Liver (tissue), 3 donors: ENCODE measurements at regions not wholly inside any gene's neighbourhood (a gene's known extent, or its start where the extent isn't known, plus 50 kb on each side); places are given as distances from the start of the nearest gene placed in this dataset.

ENCODE experiments used
- HNF4G ChIP-seq: IDR thresholded peaks from 2 replicates; pipeline ENCODE4 v1.6.1; 2016; ENCODE audit warnings: antibody characterized with exemption
- JUND ChIP-seq, 2 donors: IDR thresholded peaks; 2 replicates each; pipeline ENCODE4 v1.6.1; 2016; ENCODE audit warnings: antibody characterized with exemption in 2 of 2
- RAD21 ChIP-seq, 2 donors: IDR thresholded peaks; 2 replicates each; pipeline ENCODE4 v1.6.1; 2016; ENCODE audit warnings: antibody characterized with exemption in 2 of 2, mild to moderate bottlenecking in 2 of 2
- RXRA ChIP-seq, 2 donors: IDR thresholded peaks; 2 replicates each; pipeline ENCODE4 v1.6.1; 2017 to 2018; ENCODE audit warnings: antibody characterized with exemption in 2 of 2, mild to moderate bottlenecking in 1 of 2
- SP1 ChIP-seq: IDR thresholded peaks from 2 replicates; pipeline ENCODE4 v1.6.1; 2018; ENCODE audit warnings: antibody characterized with exemption, mild to moderate bottlenecking
- TAF1 ChIP-seq: conservative IDR thresholded peaks from 2 replicates; pipeline ENCODE4 v1.6.1; 2016; ENCODE audit warnings: antibody characterized with exemption, mild to moderate bottlenecking
- YY1 ChIP-seq: IDR thresholded peaks from 2 replicates; pipeline ENCODE4 v1.6.1; 2016; ENCODE audit warnings: antibody characterized with exemption, mild to moderate bottlenecking
- ZBTB33 ChIP-seq: IDR thresholded peaks from 2 replicates; pipeline ENCODE4 v1.6.1; 2016; ENCODE audit warnings: antibody characterized with exemption
- TF ChIP-seq, protein P1 (sequence below): fragments of 150-350 bp; IDR thresholded peaks from 2 replicates; pipeline ENCODE4 v1.5.1; 2017; ENCODE audit warnings: improper control_type of control experiment, low read depth, low read length; ENCODE audit not compliant: missing input control
- TF ChIP-seq, protein P2 (sequence below): IDR thresholded peaks from 2 replicates; pipeline ENCODE4 v1.6.1; 2016; ENCODE audit warnings: antibody characterized with exemption
- donor health status: healthy.
- donor health status: healthy.

- TF ChIP-seq, protein P1, sequence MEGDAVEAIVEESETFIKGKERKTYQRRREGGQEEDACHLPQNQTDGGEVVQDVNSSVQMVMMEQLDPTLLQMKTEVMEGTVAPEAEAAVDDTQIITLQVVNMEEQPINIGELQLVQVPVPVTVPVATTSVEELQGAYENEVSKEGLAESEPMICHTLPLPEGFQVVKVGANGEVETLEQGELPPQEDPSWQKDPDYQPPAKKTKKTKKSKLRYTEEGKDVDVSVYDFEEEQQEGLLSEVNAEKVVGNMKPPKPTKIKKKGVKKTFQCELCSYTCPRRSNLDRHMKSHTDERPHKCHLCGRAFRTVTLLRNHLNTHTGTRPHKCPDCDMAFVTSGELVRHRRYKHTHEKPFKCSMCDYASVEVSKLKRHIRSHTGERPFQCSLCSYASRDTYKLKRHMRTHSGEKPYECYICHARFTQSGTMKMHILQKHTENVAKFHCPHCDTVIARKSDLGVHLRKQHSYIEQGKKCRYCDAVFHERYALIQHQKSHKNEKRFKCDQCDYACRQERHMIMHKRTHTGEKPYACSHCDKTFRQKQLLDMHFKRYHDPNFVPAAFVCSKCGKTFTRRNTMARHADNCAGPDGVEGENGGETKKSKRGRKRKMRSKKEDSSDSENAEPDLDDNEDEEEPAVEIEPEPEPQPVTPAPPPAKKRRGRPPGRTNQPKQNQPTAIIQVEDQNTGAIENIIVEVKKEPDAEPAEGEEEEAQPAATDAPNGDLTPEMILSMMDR, result no peak
- TF ChIP-seq TAF1 (no peak), RAD21 (IDR thresholded peaks at IDR 0.05) (no peak), JUND (IDR thresholded peaks at IDR 0.05) (no peak), RXRA (IDR thresholded peaks at IDR 0.05) (no peak), SP1 (no peak), YY1 (no peak), ZBTB33 (no peak), HNF4G (no peak)
- TF ChIP-seq, protein P2, sequence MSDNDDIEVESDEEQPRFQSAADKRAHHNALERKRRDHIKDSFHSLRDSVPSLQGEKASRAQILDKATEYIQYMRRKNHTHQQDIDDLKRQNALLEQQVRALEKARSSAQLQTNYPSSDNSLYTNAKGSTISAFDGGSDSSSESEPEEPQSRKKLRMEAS, result no peak
Observed at GRCh38 chr12:92253301-92253700, 107.7 kb upstream of the BTG1 start.
